Immature natural killer cell (primary cell): ENCODE measurements at regions not wholly inside any gene's neighbourhood (a gene's known extent, or its start where the extent isn't known, plus 50 kb on each side); places are given as distances from the start of the nearest gene placed in this dataset.

Source experiments
- DNase-seq, 3 donors: peaks; one replicate each; pipeline ENCODE4 v3.0.0; 2022; ENCODE audit warnings: mixed read lengths in 1 of 3
- H3K27ac Mint-ChIP-seq, 6 donors: one replicate each; pipeline ENCODE4 v1.8.0; 2020; ENCODE audit warnings: mixed read lengths in 6 of 6, mild to moderate bottlenecking in 5 of 6, inconsistent platforms in 4 of 6, moderate library complexity in 3 of 6
- H3K27me3 Mint-ChIP-seq, 3 donors: one replicate each; pipeline ENCODE4 v1.8.0; 2020 to 2021; ENCODE audit warnings: low read depth in 3 of 3, mild to moderate bottlenecking in 3 of 3, mixed read lengths in 3 of 3, moderate library complexity in 3 of 3, inconsistent platforms in 1 of 3
- H3K36me3 Mint-ChIP-seq, 3 donors: one replicate each; pipeline ENCODE4 v1.8.0; 2020; ENCODE audit warnings: mixed read lengths in 3 of 3, inconsistent platforms in 2 of 3, mild to moderate bottlenecking in 2 of 3
- H3K4me1 Mint-ChIP-seq, 2 donors: one replicate each; pipeline ENCODE4 v1.8.0; 2020; ENCODE audit warnings: inconsistent platforms in 2 of 2, mild to moderate bottlenecking in 2 of 2, mixed read lengths in 2 of 2, moderate library complexity in 1 of 2
- H3K4me3 Mint-ChIP-seq, 5 donors: one replicate each; pipeline ENCODE4 v1.8.0; 2020; ENCODE audit warnings: mild to moderate bottlenecking in 5 of 5, mixed read lengths in 5 of 5, inconsistent platforms in 3 of 5, moderate library complexity in 3 of 5
- H3K9me3 Mint-ChIP-seq, 6 donors: one replicate each; pipeline ENCODE4 v1.8.0; 2020; ENCODE audit warnings: mild to moderate bottlenecking in 6 of 6, mixed read lengths in 6 of 6, inconsistent platforms in 4 of 6, moderate library complexity in 3 of 6

DNA sequence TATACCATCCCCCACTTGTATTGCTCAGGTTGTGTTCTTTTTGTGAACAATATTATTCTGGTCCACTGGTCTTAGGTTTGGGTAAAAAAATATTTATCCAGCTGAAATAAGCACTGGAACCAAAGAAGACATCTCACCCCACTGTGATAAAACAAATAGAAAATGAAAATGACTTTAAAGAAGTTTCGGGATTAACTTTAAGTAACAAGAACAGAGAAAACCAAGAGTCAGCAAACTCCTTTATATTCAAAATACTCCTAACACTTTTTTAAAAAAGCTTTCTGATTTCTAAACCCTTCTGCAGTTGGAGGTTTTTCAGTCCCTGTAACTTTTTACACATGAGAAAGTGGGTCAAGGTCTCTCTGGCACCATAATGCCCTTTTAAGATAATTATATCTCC lies 273.9 kb upstream of the CDH10 start:
- no peak overlapping the region for H3K4me3 Mint-ChIP-seq
- H3K36me3 Mint-ChIP-seq, result no peaks in the 10 kb centered on the region
- H3K4me1 Mint-ChIP-seq, result no peaks in the 10 kb centered on the region
- no peak overlapping the region for H3K27ac Mint-ChIP-seq
- H3K9me3 Mint-ChIP-seq, result peaks cover 0 to 55% (median 31%) of the 10 kb centered on the region in 6 donors
- peaks cover 2 to 3% (median 2%) of the 10 kb centered on the region in 3 donors for H3K27me3 Mint-ChIP-seq
- no peak for DNase-seq

DNA sequence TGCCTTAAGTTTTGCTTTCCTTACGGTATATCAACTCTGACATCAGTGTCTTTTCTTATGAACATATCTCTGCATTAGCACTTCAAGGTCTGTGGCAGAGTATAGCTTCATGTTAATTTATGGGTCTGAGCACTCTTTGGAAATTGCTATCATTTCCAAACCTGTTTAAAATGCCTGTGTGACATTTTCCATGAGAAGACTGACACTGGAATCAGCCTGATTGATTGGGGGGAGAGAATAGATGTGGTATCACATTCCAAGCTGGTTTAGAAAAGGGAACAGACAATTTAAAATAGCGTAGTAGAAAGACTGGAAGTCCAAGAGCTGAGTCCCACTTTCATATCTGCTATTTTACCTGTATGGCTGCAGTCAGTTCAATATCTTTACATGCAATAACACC lies 272.1 kb upstream of the CDH10 start:
- H3K4me1 Mint-ChIP-seq, result no peaks in the 10 kb centered on the region
- H3K9me3 Mint-ChIP-seq, result peaks cover 1 to 48% (median 27%) of the 10 kb centered on the region in 6 donors
- DNase-seq, result no peak
- no peak overlapping the region for H3K4me3 Mint-ChIP-seq
- no peak overlapping the region for H3K27ac Mint-ChIP-seq
- H3K36me3 Mint-ChIP-seq, result no peaks in the 10 kb centered on the region
- peaks cover 2 to 3% (median 2%) of the 10 kb centered on the region in 3 donors for H3K27me3 Mint-ChIP-seq

DNA sequence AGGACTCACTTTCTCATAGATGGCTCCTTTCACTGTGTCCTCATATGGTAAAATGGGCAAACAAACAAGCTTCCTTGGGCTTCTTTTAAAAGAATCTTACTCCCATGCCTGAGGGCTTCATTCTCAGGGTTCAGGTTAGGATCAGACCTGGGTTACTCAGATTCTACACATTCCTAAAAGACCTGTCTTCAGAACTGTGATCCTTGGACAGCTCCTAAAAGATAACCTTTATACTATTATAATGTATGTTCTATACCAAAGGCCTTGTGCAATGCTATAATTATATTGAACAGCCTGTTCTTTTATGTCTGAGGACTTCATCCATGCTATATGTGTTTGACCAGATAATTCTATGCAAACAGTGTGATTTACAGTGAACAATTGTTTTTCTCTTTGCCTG lies 264.4 kb upstream of the CDH10 start:
- no peak overlapping the region for H3K27ac Mint-ChIP-seq
- H3K27me3 Mint-ChIP-seq, result no peaks in the 10 kb centered on the region
- peaks cover 11 to 34% (median 27%) of the 10 kb centered on the region in 6 donors for H3K9me3 Mint-ChIP-seq
- no peak overlapping the region for H3K4me3 Mint-ChIP-seq
- H3K36me3 Mint-ChIP-seq, result no peaks in the 10 kb centered on the region
- DNase-seq, result no peak
- no peaks in the 10 kb centered on the region for H3K4me1 Mint-ChIP-seq

DNA sequence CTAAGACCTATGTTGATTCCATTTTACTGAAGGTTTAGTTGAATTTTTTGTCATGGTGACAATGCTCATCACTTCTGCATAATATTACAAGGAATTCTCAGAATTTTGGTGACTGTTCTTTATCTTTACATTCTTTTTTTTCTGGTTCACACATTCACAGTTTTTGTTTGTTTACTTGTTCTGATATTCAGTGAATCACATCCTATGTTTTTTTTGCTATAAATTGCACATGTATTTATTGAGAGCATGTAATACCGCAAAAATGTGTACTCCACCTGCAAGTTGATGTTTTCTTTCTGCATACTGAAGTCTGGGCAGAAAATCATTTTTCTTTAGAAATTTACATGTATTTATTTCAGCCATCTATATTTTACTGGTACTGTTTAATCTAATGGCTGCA lies 261.9 kb upstream of the CDH10 start:
- no peak overlapping the region for H3K27ac Mint-ChIP-seq

DNA sequence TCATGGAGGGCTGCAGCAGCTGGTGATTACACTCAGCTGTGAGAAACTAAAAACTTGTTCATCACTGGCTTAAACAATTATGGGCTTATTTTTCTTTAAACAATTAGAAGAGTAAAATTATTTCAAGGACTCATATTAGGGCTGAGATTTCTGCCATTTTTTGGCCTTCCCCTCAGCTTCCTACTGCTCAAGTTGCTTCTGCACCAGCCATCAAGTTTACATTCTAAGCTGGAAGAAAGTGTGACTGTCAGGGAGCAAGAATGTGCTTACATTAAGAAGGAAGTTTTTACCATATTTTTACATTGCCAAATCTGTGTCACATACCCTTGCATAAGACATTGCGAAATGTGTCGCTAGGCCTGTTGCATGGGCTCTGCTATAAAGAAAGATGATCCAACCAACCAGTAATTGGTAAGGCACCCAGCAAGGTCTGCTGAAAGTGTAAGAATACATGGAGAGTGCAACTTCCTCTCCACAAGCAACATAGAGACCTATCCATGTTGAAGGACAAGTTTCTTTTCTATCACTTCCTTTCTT lies 260.3 kb upstream of the CDH10 start:
- H3K4me1 Mint-ChIP-seq, result no peaks in the 10 kb centered on the region
- no peak for DNase-seq
- peaks cover 9 to 33% (median 27%) of the 10 kb centered on the region in 6 donors for H3K9me3 Mint-ChIP-seq
- H3K27ac Mint-ChIP-seq, result no peak overlapping the region
- no peak overlapping the region for H3K4me3 Mint-ChIP-seq
- H3K36me3 Mint-ChIP-seq, result no peaks in the 10 kb centered on the region
- no peaks in the 10 kb centered on the region for H3K27me3 Mint-ChIP-seq

More for the DNA sequence above, 261.9 kb upstream of the CDH10 start:
- Mint-ChIP-seq H3K4me3 (no peak overlapping the region), H3K4me1 (no peaks in the 10 kb centered on the region), H3K36me3 (no peaks in the 10 kb centered on the region), H3K27me3 (no peaks in the 10 kb centered on the region), H3K9me3 (peaks cover 10 to 33% (median 25%) of the 10 kb centered on the region in 6 donors)
- DNase-seq, result no peak

DNA sequence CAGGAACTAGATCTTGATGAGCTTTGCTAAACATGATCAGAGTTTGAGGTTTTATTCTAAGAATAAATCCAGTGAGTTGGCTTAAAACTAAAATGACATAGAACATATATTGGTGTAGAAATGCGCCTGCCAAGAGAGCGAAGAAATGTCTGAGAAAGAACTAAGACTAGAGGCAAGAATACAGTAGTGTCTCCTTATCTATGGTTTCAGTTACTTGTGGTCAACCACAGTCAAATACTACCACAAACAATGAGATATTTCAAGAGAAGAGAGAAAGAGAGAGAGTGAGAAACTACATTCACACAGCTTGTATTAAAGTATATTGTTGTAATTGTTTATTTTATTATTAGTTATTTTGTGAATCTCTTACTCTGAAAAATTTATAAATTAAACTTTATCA lies 254.4 kb upstream of the CDH10 start:
- Mint-ChIP-seq H3K4me1 (no peaks in the 10 kb centered on the region), H3K36me3 (no peaks in the 10 kb centered on the region), H3K9me3 (peaks cover 3 to 34% (median 29%) of the 10 kb centered on the region in 6 donors), H3K27ac (no peak overlapping the region), H3K4me3 (no peak overlapping the region), H3K27me3 (no peaks in the 10 kb centered on the region)
- no peak for DNase-seq

DNA sequence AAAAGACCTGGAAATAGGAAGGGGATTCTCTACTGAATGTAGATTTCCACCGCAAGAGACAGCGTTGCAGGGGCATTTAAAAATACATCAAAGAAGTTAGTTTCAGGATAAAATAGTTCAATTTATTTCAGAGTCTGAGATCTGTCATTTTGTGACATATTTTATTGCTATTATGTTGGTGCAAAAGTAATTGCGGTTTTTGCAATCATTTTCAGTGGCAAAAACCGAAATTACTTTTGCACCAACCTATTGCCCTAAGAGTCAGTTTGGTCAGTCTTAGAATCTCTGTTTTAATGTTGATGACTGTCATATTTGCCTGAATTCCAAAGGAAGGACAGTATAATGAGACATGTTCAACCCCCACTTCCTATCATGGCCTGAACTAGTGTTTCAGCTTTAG lies 219.5 kb upstream of the CDH10 start:
- Mint-ChIP-seq H3K9me3 (peaks cover 13 to 55% (median 35%) of the 10 kb centered on the region in 6 donors), H3K27me3 (no peaks in the 10 kb centered on the region), H3K27ac (no peak overlapping the region), H3K4me1 (no peaks in the 10 kb centered on the region), H3K4me3 (no peak overlapping the region), H3K36me3 (no peaks in the 10 kb centered on the region)
- DNase-seq, result no peak

DNA sequence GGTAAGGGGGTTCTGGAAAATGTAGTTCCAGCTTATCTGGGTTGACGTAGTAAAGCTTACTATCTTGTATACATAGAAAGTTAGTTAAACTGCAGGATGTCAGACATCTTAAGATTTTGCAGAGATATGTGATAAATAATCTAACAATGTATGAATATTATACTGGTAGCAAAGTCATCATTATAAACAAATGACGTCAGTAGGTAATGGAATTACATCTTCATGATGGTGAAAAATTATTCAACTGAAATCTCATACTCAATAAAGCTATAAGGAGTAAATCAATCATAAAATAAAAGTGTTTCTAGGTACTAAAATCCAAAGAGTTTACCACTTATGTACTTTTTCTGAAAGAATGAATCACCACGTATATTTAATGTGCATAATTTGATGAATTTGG lies 217.3 kb upstream of the CDH10 start:
- no peak overlapping the region for H3K27ac Mint-ChIP-seq
- H3K9me3 Mint-ChIP-seq, result peaks cover 8 to 41% (median 28%) of the 10 kb centered on the region in 6 donors
- H3K4me1 Mint-ChIP-seq, result no peaks in the 10 kb centered on the region
- DNase-seq, result no peak
- H3K36me3 Mint-ChIP-seq, result no peaks in the 10 kb centered on the region
- no peaks in the 10 kb centered on the region for H3K27me3 Mint-ChIP-seq
- H3K4me3 Mint-ChIP-seq, result no peak overlapping the region

DNA sequence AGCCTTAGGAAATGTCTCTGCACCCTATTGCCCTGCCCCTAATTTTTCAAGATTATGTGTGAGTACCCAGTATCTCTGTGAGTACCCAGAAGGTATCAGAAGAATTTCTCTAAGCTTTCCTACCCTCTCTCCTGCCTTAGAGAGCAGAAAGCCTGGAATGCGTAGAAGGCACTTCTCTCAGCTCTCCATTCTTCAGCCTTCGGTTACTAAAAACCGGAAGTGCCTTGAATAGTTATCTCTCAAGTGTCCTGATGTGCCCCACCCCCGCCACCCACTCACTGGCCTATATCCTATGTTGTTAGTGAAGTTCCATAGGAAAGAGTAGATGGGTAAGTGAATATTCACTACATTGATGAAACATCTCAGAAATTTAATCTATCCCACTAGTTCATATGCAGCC lies 210.7 kb upstream of the CDH10 start:
- peaks cover 10 to 40% (median 18%) of the 10 kb centered on the region in 6 donors for H3K9me3 Mint-ChIP-seq

DNA sequence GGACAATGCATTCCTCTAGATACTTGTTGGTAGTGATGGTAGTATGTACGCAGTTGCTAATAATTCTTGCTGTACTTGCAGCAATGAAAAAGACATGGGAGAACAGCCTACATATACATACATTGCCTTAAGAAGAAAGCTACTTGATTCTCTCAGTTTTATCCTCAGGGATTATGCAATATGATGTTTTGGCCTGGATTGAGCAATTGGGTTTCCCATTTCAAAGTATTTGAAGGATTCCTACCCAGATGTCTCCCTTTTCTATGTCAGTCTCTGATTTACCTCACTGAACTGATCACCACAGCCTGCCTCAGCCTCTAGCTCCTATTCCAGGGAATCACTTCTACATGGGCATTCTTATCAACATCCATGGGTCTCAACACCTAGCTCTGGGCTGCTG lies 210.1 kb upstream of the CDH10 start:
- DNase-seq, result no peak
- Mint-ChIP-seq H3K27me3 (no peaks in the 10 kb centered on the region), H3K36me3 (no peaks in the 10 kb centered on the region), H3K4me1 (no peaks in the 10 kb centered on the region), H3K4me3 (no peak overlapping the region), H3K27ac (no peak overlapping the region), H3K9me3 (peaks cover 8 to 38% (median 17%) of the 10 kb centered on the region in 6 donors)

More for the DNA sequence above, 210.7 kb upstream of the CDH10 start:
- Mint-ChIP-seq H3K36me3 (no peaks in the 10 kb centered on the region), H3K27me3 (no peaks in the 10 kb centered on the region), H3K4me3 (no peak overlapping the region), H3K4me1 (no peaks in the 10 kb centered on the region), H3K27ac (no peak overlapping the region)
- DNase-seq, result no peak

DNA sequence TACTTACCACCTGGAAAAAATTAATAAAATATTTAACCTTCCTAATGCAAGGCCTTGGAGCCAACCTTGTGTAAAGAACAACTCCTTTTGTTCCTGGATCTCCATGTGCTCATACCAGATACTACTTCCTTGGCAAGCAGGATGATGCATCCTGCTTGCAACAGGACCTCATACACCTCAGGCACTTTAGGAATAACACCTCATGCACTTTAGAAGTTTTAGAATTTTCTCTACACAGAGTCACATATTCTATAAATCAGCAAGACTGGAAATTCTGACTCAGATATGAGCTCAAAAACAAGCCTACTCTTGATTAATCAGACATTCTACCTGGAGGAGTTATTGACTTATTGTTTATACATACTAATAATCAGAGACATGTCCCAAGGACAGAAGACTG lies 209.6 kb upstream of the CDH10 start:
- Mint-ChIP-seq H3K27ac (no peak overlapping the region), H3K9me3 (peaks cover 8 to 33% (median 17%) of the 10 kb centered on the region in 6 donors), H3K4me1 (no peaks in the 10 kb centered on the region), H3K36me3 (no peaks in the 10 kb centered on the region), H3K4me3 (no peak overlapping the region), H3K27me3 (no peaks in the 10 kb centered on the region)
- no peak for DNase-seq

DNA sequence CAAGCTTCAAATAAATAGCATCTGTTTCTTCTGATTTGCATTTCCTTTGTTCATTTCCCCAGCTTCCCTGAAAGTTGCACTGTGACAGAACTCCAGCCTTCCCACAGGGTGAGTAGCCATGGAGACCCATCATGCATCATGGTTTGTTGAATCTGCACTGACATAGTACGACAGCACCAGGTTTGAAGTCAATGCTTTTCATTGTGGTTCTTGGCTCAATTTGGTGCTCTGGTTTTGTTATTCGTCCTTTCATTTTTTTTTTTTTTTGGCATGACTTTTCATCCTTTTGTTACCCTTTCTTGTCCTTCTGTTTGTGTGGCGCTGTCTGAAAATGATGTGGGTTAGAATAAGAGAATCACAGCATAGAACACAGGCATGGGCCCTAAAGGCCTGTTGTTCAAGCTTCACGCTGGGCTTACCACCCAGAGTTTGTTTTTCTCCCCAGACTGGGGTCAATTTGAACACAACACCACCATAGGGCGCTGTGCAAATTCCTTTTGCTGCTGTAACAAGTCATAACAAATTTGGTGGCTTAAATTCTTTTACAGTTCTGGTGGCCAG lies 206.2 kb upstream of the CDH10 start:
- H3K4me3 Mint-ChIP-seq, result no peak overlapping the region
- no peak overlapping the region for H3K27ac Mint-ChIP-seq
- H3K36me3 Mint-ChIP-seq, result no peaks in the 10 kb centered on the region
- no peaks in the 10 kb centered on the region for H3K4me1 Mint-ChIP-seq
- H3K27me3 Mint-ChIP-seq, result no peaks in the 10 kb centered on the region
- H3K9me3 Mint-ChIP-seq, result peaks cover 19 to 55% (median 33%) of the 10 kb centered on the region in 6 donors
- no peak for DNase-seq

DNA sequence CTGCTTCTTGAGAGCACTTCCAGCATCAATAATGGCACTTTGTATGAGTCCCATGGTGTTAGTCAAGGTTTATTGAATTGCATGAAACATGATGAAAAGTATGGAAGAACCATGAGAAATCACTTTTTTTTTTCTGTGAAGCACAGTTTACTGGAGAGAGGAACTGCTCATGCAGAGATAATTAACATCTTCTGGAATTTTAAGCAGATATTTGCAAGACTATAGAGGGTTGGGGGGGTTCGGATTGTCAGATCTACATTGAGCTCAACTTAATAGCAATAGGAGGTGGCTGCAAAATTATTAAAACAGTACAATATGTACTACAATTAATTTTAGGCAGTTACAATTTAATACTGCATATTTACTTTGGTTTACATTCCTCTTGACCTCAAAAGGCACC lies 204.4 kb upstream of the CDH10 start:
- Mint-ChIP-seq H3K9me3 (peaks cover 13 to 46% (median 31%) of the 10 kb centered on the region in 6 donors), H3K4me3 (no peak overlapping the region), H3K4me1 (no peaks in the 10 kb centered on the region), H3K27ac (no peak overlapping the region), H3K27me3 (no peaks in the 10 kb centered on the region), H3K36me3 (no peaks in the 10 kb centered on the region)
- DNase-seq, result no peak

DNA sequence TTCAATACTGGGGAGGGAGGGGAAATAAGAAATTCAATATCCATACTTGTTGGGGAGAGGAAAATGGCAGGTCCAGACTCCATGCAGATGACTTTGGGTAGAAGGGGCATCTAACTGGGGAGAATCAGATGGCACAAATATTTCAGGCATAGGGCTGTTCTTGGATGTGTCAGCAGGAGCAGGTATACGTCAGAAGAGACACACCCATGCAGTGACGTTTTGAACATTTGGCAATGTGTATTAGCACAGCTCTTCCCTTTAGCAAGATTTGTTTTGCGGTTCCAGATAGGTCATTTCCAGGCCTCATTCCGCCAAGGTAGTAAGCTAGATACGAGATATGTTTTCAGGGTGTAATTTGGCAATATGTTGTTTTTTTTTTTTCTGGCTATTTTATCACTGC lies 187.2 kb upstream of the CDH10 start:
- no peak for DNase-seq
- no peak overlapping the region for H3K4me3 Mint-ChIP-seq
- H3K27me3 Mint-ChIP-seq, result peaks cover 0 to 2% (median 0%) of the 10 kb centered on the region in 3 donors
- H3K9me3 Mint-ChIP-seq, result peaks cover 15 to 51% (median 38%) of the 10 kb centered on the region in 6 donors
- no peaks in the 10 kb centered on the region for H3K4me1 Mint-ChIP-seq
- H3K36me3 Mint-ChIP-seq, result no peaks in the 10 kb centered on the region
- no peak overlapping the region for H3K27ac Mint-ChIP-seq

DNA sequence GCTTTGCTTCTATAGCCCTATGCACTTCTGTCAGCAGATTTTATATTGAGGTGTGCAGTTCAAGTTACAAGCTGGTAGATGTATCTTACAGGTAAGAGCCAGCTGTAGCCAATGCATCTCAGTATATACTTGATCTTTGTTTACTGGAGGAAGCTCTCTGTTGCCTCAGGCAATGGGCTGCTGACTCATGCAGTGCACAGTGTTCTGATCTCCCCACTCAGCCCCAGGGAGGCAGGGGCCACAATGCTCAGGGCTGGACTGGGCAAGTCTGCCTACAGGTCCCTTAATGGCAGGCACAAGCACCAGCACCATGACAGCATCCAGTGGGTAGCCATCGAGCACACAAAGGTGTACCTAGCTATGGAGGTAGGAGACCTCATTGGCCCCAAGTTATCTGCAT lies 178.8 kb upstream of the CDH10 start:
- Mint-ChIP-seq H3K4me3 (no peak overlapping the region), H3K36me3 (no peaks in the 10 kb centered on the region)

More for the DNA sequence above, 178.8 kb upstream of the CDH10 start:
- Mint-ChIP-seq H3K9me3 (peaks cover 8 to 83% (median 49%) of the 10 kb centered on the region in 6 donors), H3K4me1 (no peaks in the 10 kb centered on the region), H3K27me3 (no peaks in the 10 kb centered on the region), H3K27ac (no peak overlapping the region)
- DNase-seq, result no peak
